Nephron (organoid): ENCODE measurements at regions not wholly inside any gene's neighbourhood (a gene's known extent, or its start where the extent isn't known, plus 50 kb on each side); places are given as distances from the start of the nearest gene placed in this dataset.

ENCODE experiments used
- H3K27ac Mint-ChIP-seq, 3 experiments: 2 replicates each; pipeline ENCODE4 v1.8.0; 2020; ENCODE audit warnings: mixed read lengths in 3 of 3, mild to moderate bottlenecking in 2 of 3, moderate library complexity in 1 of 3
- H3K27me3 Mint-ChIP-seq: 2 replicates; pipeline ENCODE4 v1.8.0; 2021; ENCODE audit warnings: low read depth, mild to moderate bottlenecking, moderate library complexity, mixed read lengths
- H3K36me3 Mint-ChIP-seq: 2 replicates; pipeline ENCODE4 v1.8.0; 2020; ENCODE audit warnings: low read depth, mixed read lengths
- H3K4me1 Mint-ChIP-seq: 2 replicates; pipeline ENCODE4 v1.8.0; 2020; ENCODE audit warnings: mixed read lengths
- H3K4me3 Mint-ChIP-seq, 3 experiments: 2 replicates each; pipeline ENCODE4 v1.8.0; 2020; ENCODE audit warnings: mild to moderate bottlenecking in 3 of 3, mixed read lengths in 3 of 3, moderate library complexity in 2 of 3
- H3K9me3 Mint-ChIP-seq: 2 replicates; pipeline ENCODE4 v1.8.0; 2020; ENCODE audit warnings: mixed read lengths
- TF ChIP-seq, protein P1 (sequence below), 3 experiments: fragments of 200-600 bp; sonication (generic); IDR thresholded peaks; one replicate each; pipeline ENCODE4 v1.5.0; 2021; ENCODE audit warnings: antibody characterized with exemption in 3 of 3; ENCODE audit not compliant: unreplicated experiment in 3 of 3

- TF ChIP-seq, protein P1, sequence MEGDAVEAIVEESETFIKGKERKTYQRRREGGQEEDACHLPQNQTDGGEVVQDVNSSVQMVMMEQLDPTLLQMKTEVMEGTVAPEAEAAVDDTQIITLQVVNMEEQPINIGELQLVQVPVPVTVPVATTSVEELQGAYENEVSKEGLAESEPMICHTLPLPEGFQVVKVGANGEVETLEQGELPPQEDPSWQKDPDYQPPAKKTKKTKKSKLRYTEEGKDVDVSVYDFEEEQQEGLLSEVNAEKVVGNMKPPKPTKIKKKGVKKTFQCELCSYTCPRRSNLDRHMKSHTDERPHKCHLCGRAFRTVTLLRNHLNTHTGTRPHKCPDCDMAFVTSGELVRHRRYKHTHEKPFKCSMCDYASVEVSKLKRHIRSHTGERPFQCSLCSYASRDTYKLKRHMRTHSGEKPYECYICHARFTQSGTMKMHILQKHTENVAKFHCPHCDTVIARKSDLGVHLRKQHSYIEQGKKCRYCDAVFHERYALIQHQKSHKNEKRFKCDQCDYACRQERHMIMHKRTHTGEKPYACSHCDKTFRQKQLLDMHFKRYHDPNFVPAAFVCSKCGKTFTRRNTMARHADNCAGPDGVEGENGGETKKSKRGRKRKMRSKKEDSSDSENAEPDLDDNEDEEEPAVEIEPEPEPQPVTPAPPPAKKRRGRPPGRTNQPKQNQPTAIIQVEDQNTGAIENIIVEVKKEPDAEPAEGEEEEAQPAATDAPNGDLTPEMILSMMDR (IDR thresholded peaks at IDR 0.05; ENCODE audit: unreplicated experiment in 3 of 3) = no peak
- no peaks in the 10 kb centered on the region for H3K27me3 Mint-ChIP-seq
- no peaks in the 10 kb centered on the region for H3K36me3 Mint-ChIP-seq
- peaks cover 59% of the 10 kb centered on the region for H3K9me3 Mint-ChIP-seq
- H3K27ac Mint-ChIP-seq = no peak overlapping the region
- H3K4me1 Mint-ChIP-seq = no peaks in the 10 kb centered on the region
- no peak overlapping the region for H3K4me3 Mint-ChIP-seq
Observed at GRCh38 chr5:145378226-145378625, 456.9 kb downstream of the PRELID2 start.

GRCh38 chr5:145375521-145375920 is 459.6 kb downstream of the PRELID2 start:
- no peaks in the 10 kb centered on the region for H3K27me3 Mint-ChIP-seq
- TF ChIP-seq, protein P1 (IDR thresholded peaks at IDR 0.05; ENCODE audit: unreplicated experiment in 3 of 3) = no peak
- H3K4me1 Mint-ChIP-seq = no peaks in the 10 kb centered on the region
- no peak overlapping the region for H3K27ac Mint-ChIP-seq
- H3K36me3 Mint-ChIP-seq = no peaks in the 10 kb centered on the region
- H3K4me3 Mint-ChIP-seq = no peak overlapping the region
- peaks cover 72% of the 10 kb centered on the region for H3K9me3 Mint-ChIP-seq

DNA sequence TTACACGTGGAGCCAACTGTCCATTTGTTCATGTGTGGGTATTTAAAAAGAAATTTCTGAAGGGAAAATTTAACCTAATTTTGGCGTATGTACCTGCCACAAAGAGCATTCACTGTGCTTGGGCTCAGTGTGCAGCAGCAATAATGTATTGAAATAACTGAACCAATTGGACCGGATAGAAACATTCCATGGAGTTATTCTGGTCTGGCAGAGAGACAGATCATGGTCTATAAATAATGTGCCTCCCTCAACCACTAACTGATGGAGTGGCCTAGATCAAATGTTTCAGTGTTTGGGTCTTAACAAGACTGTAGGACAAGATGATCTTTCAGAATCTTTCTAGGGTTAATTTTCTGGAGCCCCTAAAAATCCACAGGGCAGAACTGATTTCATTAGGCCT is 469.7 kb downstream of the PRELID2 start:
- H3K36me3 Mint-ChIP-seq = no peaks in the 10 kb centered on the region
- no peaks in the 10 kb centered on the region for H3K4me1 Mint-ChIP-seq
- H3K27ac Mint-ChIP-seq = no peak overlapping the region
- H3K27me3 Mint-ChIP-seq = no peaks in the 10 kb centered on the region
- no peak overlapping the region for H3K4me3 Mint-ChIP-seq
- TF ChIP-seq, protein P1 (IDR thresholded peaks at IDR 0.05; ENCODE audit: unreplicated experiment in 3 of 3) = no peak
- H3K9me3 Mint-ChIP-seq = peaks cover 1% of the 10 kb centered on the region

GRCh38 chr5:145362266-145362665 is 472.9 kb downstream of the PRELID2 start:
- Mint-ChIP-seq H3K4me1 (no peaks in the 10 kb centered on the region), H3K36me3 (no peaks in the 10 kb centered on the region), H3K4me3 (no peak overlapping the region), H3K27me3 (no peaks in the 10 kb centered on the region), H3K27ac (no peak overlapping the region), H3K9me3 (no peaks in the 10 kb centered on the region)
- TF ChIP-seq, protein P1 (IDR thresholded peaks at IDR 0.05; ENCODE audit: unreplicated experiment in 3 of 3) = no peak

- Mint-ChIP-seq H3K9me3 (no peaks in the 10 kb centered on the region), H3K36me3 (no peaks in the 10 kb centered on the region), H3K27ac (no peak overlapping the region), H3K4me3 (no peak overlapping the region), H3K4me1 (no peaks in the 10 kb centered on the region), H3K27me3 (no peaks in the 10 kb centered on the region)
- TF ChIP-seq, protein P1 (IDR thresholded peaks at IDR 0.05; ENCODE audit: unreplicated experiment in 3 of 3) = no peak
Observed at GRCh38 chr5:145360936-145361335, 474.2 kb downstream of the PRELID2 start.

DNA sequence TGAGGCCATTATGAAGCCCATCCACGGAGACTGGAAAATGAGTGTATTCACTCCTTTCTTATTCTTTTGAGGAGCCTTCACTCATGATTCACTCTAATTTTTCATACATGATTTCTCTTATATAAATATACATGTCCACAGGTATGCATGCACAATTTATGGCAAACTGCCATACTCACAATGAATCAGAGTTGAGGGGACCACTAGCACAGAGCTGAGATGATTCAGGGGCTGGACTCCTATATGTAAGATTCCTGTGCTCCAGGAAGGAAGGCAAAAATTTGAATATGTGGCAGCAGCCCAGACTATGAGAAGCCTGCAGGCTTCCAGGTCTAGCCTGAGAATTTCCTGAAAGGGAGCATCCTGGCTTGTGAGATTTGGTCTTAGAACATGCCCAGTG is 484.6 kb downstream of the PRELID2 start:
- H3K27ac Mint-ChIP-seq = no peak overlapping the region
- H3K36me3 Mint-ChIP-seq = no peaks in the 10 kb centered on the region
- no peaks in the 10 kb centered on the region for H3K27me3 Mint-ChIP-seq
- no peak overlapping the region for H3K4me3 Mint-ChIP-seq
- H3K4me1 Mint-ChIP-seq = peaks cover 13% of the 10 kb centered on the region
- TF ChIP-seq, protein P1 (IDR thresholded peaks at IDR 0.05; ENCODE audit: unreplicated experiment in 3 of 3) = no peak
- H3K9me3 Mint-ChIP-seq = no peaks in the 10 kb centered on the region
